K562 (cell line): ENCODE measurements at regions not wholly inside any gene's neighbourhood (a gene's known extent, or its start where the extent isn't known, plus 50 kb on each side); places are given as distances from the start of the nearest gene placed in this dataset.

Source experiments
- CEBPZ ChIP-seq: fragments of 150-350 bp; IDR thresholded peaks from 2 replicates; pipeline ENCODE4 v1.6.1; 2014; ENCODE audit warnings: low read depth, mild to moderate bottlenecking, low read length, borderline replicate concordance
- DPF2 ChIP-seq: fragments of 450-650 bp; IDR thresholded peaks from 2 replicates; pipeline ENCODE4 v1.6.1; 2016
- PRPF4 ChIP-seq: fragments of 200-400 bp; formaldehyde crosslinking; IDR thresholded peaks from one replicate; pipeline ENCODE4 v1.6.1; 2017; ENCODE audit warnings: low read length, low read depth, mild to moderate bottlenecking; ENCODE audit not compliant: insufficient read depth, poor library complexity, severe bottlenecking
- SMAD3 ChIP-seq: fragments of 450-650 bp; formaldehyde crosslinking; conservative IDR thresholded peaks from 2 replicates; pipeline ENCODE4 v1.4.0; 2020; ENCODE audit warnings: mild to moderate bottlenecking
- SMARCE1 ChIP-seq: fragments of 450-650 bp; IDR thresholded peaks from 2 replicates; pipeline ENCODE4 v1.7.1; 2016; ENCODE audit warnings: mild to moderate bottlenecking
- ZNF143 ChIP-seq: sonication (generic); formaldehyde crosslinking; IDR thresholded peaks from 2 replicates; pipeline ENCODE4 v1.9.0; 2022; ENCODE audit warnings: mild to moderate bottlenecking, missing genetic modification reagents
- TF ChIP-seq, protein P1 (sequence below): IDR thresholded peaks from 3 replicates; pipeline ENCODE4 v1.6.1; 2011; ENCODE audit warnings: borderline replicate concordance, mild to moderate bottlenecking; ENCODE audit not compliant: insufficient read length, insufficient read depth
- TF ChIP-seq, protein P2 (sequence below), 3 experiments: IDR thresholded peaks in 2 of 3; conservative IDR thresholded peaks in 1 of 3; 2 replicates each; pipeline ENCODE4 v1.5.1; 2011 to 2012; ENCODE audit warnings: low read length in 3 of 3, mild to moderate bottlenecking in 3 of 3, control low read depth in 2 of 3, improper control_type of control experiment in 1 of 3, inconsistent platforms in 1 of 3, low read depth in 1 of 3, mixed read lengths in 1 of 3, moderate library complexity in 1 of 3; ENCODE audit not compliant: insufficient read depth in 2 of 3

GRCh38 chr2:58358026-58358425 is 116.9 kb upstream of the FANCL start:
- TF ChIP-seq PRPF4 = no peak
- no peak for TF ChIP-seq ZNF143 (CRISPR knock-in tag)
- TF ChIP-seq, protein P1, sequence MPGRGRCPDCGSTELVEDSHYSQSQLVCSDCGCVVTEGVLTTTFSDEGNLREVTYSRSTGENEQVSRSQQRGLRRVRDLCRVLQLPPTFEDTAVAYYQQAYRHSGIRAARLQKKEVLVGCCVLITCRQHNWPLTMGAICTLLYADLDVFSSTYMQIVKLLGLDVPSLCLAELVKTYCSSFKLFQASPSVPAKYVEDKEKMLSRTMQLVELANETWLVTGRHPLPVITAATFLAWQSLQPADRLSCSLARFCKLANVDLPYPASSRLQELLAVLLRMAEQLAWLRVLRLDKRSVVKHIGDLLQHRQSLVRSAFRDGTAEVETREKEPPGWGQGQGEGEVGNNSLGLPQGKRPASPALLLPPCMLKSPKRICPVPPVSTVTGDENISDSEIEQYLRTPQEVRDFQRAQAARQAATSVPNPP = no peak
- TF ChIP-seq, protein P2, sequence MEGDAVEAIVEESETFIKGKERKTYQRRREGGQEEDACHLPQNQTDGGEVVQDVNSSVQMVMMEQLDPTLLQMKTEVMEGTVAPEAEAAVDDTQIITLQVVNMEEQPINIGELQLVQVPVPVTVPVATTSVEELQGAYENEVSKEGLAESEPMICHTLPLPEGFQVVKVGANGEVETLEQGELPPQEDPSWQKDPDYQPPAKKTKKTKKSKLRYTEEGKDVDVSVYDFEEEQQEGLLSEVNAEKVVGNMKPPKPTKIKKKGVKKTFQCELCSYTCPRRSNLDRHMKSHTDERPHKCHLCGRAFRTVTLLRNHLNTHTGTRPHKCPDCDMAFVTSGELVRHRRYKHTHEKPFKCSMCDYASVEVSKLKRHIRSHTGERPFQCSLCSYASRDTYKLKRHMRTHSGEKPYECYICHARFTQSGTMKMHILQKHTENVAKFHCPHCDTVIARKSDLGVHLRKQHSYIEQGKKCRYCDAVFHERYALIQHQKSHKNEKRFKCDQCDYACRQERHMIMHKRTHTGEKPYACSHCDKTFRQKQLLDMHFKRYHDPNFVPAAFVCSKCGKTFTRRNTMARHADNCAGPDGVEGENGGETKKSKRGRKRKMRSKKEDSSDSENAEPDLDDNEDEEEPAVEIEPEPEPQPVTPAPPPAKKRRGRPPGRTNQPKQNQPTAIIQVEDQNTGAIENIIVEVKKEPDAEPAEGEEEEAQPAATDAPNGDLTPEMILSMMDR (IDR thresholded peaks at IDR 0.05 in 2 of 3, conservative IDR thresholded peaks at IDR 0.05 in 1 of 3; ENCODE audit: insufficient read depth in 2 of 3, low read depth in 1 of 3, low read length in 3 of 3) = no peak
- TF ChIP-seq DPF2 = no peak
- TF ChIP-seq SMAD3 = no peak
- no peak for TF ChIP-seq SMARCE1
- no peak for TF ChIP-seq CEBPZ
